H1 (cell line): ENCODE measurements at regions not wholly inside any gene's neighbourhood (a gene's known extent, or its start where the extent isn't known, plus 50 kb on each side); places are given as distances from the start of the nearest gene placed in this dataset.

Source experiments
- CTCF ChIA-PET: fragments of 300-600 bp; sonication (Branson Sonifier 250); formaldehyde crosslinking; loops from one replicate; lab custom pipeline; 2021; ENCODE audit not compliant: partially characterized antibody; lab: Charles Lee
- POLR2A ChIA-PET: fragments of 300-600 bp; sonication (Branson Sonifier 250); formaldehyde crosslinking; loops from one replicate; lab custom pipeline; 2021; ENCODE audit warnings: inconsistent platforms; ENCODE audit not compliant: partially characterized antibody; lab: Charles Lee
- DNase-seq, 2 experiments: peaks; one replicate each; pipeline versions ENCODE4 v3.0.0 to v3.0.0-alpha.2; 2010 to 2022; ENCODE audit warnings: low spot score in 2 of 2, low read depth in 1 of 2, mixed read lengths in 1 of 2
- FAIRE-seq: peaks from 2 replicates; lab custom pipeline; 2011; peaks lifted over from hg19 to GRCh38; lab: Jason Lieb, UNC
- H2AFZ ChIP-seq: 2 replicates; pipeline ENCODE4 v1.8.1; 2012; ENCODE audit warnings: low read length, inconsistent platforms
- H2AK5ac ChIP-seq: 2 replicates; pipeline ENCODE4 v1.6.1; 2013; ENCODE audit warnings: low read depth, low read length
- H2BK120ac ChIP-seq: replicated peaks from 2 replicates; pipeline ENCODE3; 2013; ENCODE audit warnings: low read depth, low read length, inconsistent platforms
- H2BK12ac ChIP-seq: 2 replicates; pipeline ENCODE4 v1.6.1; 2013; ENCODE audit warnings: low read depth, low read length
- H2BK15ac ChIP-seq: 2 replicates; pipeline ENCODE4 v1.6.1; 2013; ENCODE audit warnings: low read length
- H2BK20ac ChIP-seq: 2 replicates; pipeline ENCODE4 v1.6.1; 2013; ENCODE audit warnings: low read length
- H2BK5ac ChIP-seq: 2 replicates; pipeline ENCODE4 v1.6.1; 2013; ENCODE audit warnings: low read depth, low read length
- H3K14ac ChIP-seq: 2 replicates; pipeline ENCODE4 v1.6.1; 2013; ENCODE audit warnings: inconsistent platforms; ENCODE audit not compliant: insufficient read length
- H3K18ac ChIP-seq: 2 replicates; pipeline ENCODE4 v1.6.1; 2013; ENCODE audit warnings: low read length; ENCODE audit errors: extremely low read depth
- H3K23ac ChIP-seq: 2 replicates; pipeline ENCODE4 v1.6.1; 2013; ENCODE audit warnings: inconsistent platforms; ENCODE audit not compliant: insufficient read length
- H3K23me2 ChIP-seq: 2 replicates; pipeline ENCODE4 v1.6.1; 2013; ENCODE audit warnings: low read depth, low read length
- H3K27ac ChIP-seq: 2 replicates; pipeline ENCODE4 v1.6.1; 2011; ENCODE audit warnings: low read depth, low read length, inconsistent platforms
- H3K27me3 ChIP-seq, 4 experiments: replicated peaks in 1 of 4; 1 replicate in 1 of 4; 2 replicates in 3 of 4; pipeline versions ENCODE4 v1.6.1 to v1.8.1; 2011 to 2013; ENCODE audit warnings: low read length in 3 of 4, mild to moderate bottlenecking in 3 of 4, inconsistent platforms in 2 of 4, mixed read lengths in 2 of 4, moderate library complexity in 1 of 4; ENCODE audit not compliant: control insufficient read depth in 3 of 4, insufficient read depth in 3 of 4; ENCODE audit errors: extremely low read depth in 1 of 4
- H3K36me3 ChIP-seq, 4 experiments: 2 replicates each; pipeline versions ENCODE4 v1.6.1 to v1.8.1; 2011 to 2013; ENCODE audit warnings: mild to moderate bottlenecking in 4 of 4, low read length in 3 of 4, moderate library complexity in 2 of 4, control low read depth in 1 of 4, inconsistent platforms in 1 of 4; ENCODE audit not compliant: insufficient read depth in 4 of 4, control insufficient read depth in 2 of 4
- H3K4ac ChIP-seq: replicated peaks from 2 replicates; pipeline ENCODE3; 2013; ENCODE audit warnings: low read length, low read depth, mixed read lengths, inconsistent platforms; ENCODE audit not compliant: insufficient read length
- H3K4me1 ChIP-seq, 4 experiments: replicated peaks in 1 of 4; 1 replicate in 1 of 4; 2 replicates in 3 of 4; pipeline versions ENCODE4 v1.6.1 to v1.8.1; 2011 to 2013; ENCODE audit warnings: low read length in 3 of 4, inconsistent platforms in 2 of 4, mixed read lengths in 1 of 4; ENCODE audit not compliant: insufficient read depth in 4 of 4, control insufficient read depth in 3 of 4
- H3K4me2 ChIP-seq, 2 experiments: 2 replicates each; pipeline versions ENCODE4 v1.6.1 to v1.8.1; 2011 to 2013; ENCODE audit warnings: low read depth in 2 of 2, low read length in 2 of 2, control low read depth in 1 of 2, inconsistent platforms in 1 of 2, mild to moderate bottlenecking in 1 of 2; ENCODE audit not compliant: insufficient read depth in 1 of 2
- H3K4me3 ChIP-seq, 4 experiments: fragments of 200-600, 300-600 bp in 1 of 4; sonication (generic), shearing (Covaris generic), sonication (Bioruptor Twin) in 1 of 4; 2 replicates each; pipeline versions ENCODE4 v1.5.1 to v1.8.1; 2011 to 2016; ENCODE audit warnings: low read length in 4 of 4, low read depth in 3 of 4, control low read depth in 2 of 4, inconsistent platforms in 2 of 4, mild to moderate bottlenecking in 2 of 4, mixed read lengths in 1 of 4, moderate library complexity in 1 of 4; ENCODE audit not compliant: insufficient read depth in 2 of 4; ENCODE audit errors: extremely low read depth in 1 of 4
- H3K56ac ChIP-seq: replicated peaks from 2 replicates; pipeline ENCODE3; 2013; ENCODE audit warnings: low read depth, mild to moderate bottlenecking, mixed read lengths, low read length, inconsistent platforms; ENCODE audit not compliant: insufficient read length
- H3K79me1 ChIP-seq: 2 replicates; pipeline ENCODE4 v1.6.1; 2013; ENCODE audit warnings: low read depth, low read length, control low read depth
- H3K79me2 ChIP-seq, 2 experiments: 2 replicates each; pipeline versions ENCODE4 v1.6.1 to v1.8.1; 2012 to 2013; ENCODE audit warnings: low read length in 2 of 2, mild to moderate bottlenecking in 2 of 2, inconsistent platforms in 1 of 2; ENCODE audit not compliant: insufficient read depth in 2 of 2, control insufficient read depth in 1 of 2
- H3K9ac ChIP-seq, 4 experiments: replicated peaks in 1 of 4; 1 replicate in 1 of 4; 2 replicates in 3 of 4; pipeline versions ENCODE4 v1.6.1 to v1.8.1; 2011 to 2013; ENCODE audit warnings: low read depth in 3 of 4, low read length in 3 of 4, control low read depth in 2 of 4, mild to moderate bottlenecking in 2 of 4, moderate library complexity in 2 of 4, inconsistent platforms in 1 of 4; ENCODE audit errors: extremely low read depth in 1 of 4
- H3K9me3 ChIP-seq, 2 experiments: 2 replicates each; pipeline versions ENCODE4 v1.6.1 to v1.8.1; 2012 to 2013; ENCODE audit warnings: mild to moderate bottlenecking in 2 of 2, moderate library complexity in 2 of 2, control low read depth in 1 of 2, inconsistent platforms in 1 of 2, low read depth in 1 of 2, low read length in 1 of 2, mixed read lengths in 1 of 2; ENCODE audit not compliant: insufficient read depth in 2 of 2
- H4K20me1 ChIP-seq, 2 experiments: replicated peaks in 1 of 2; 2 replicates each; pipeline versions ENCODE3 to v1.8.1; 2011 to 2013; ENCODE audit warnings: inconsistent platforms in 2 of 2, low read length in 2 of 2, mild to moderate bottlenecking in 1 of 2; ENCODE audit not compliant: insufficient read depth in 2 of 2, control insufficient read depth in 1 of 2
- H4K5ac ChIP-seq: 2 replicates; pipeline ENCODE4 v1.6.1; 2013; ENCODE audit warnings: low read length, low read depth, mixed read lengths, inconsistent platforms; ENCODE audit not compliant: insufficient read length
- H4K8ac ChIP-seq: 2 replicates; pipeline ENCODE4 v1.8.0; 2013; ENCODE audit warnings: mild to moderate bottlenecking, moderate library complexity, low read length, inconsistent platforms; ENCODE audit not compliant: insufficient read depth; ENCODE audit errors: extremely low read depth
- H4K91ac ChIP-seq: replicated peaks from 2 replicates; pipeline ENCODE3; 2013; ENCODE audit warnings: low read length, mixed read lengths, inconsistent platforms; ENCODE audit not compliant: insufficient read length
- BRCA1 ChIP-seq: IDR thresholded peaks from 2 replicates; pipeline ENCODE4 v1.6.1; 2012; ENCODE audit warnings: low read depth, low read length, improper control_type of control experiment
- CEBPB ChIP-seq: IDR thresholded peaks from 2 replicates; pipeline ENCODE4 v1.6.1; 2012; ENCODE audit warnings: low read depth, low read length
- HDAC6 ChIP-seq: IDR thresholded peaks from one replicate; pipeline ENCODE4 v1.7.1; 2012; ENCODE audit warnings: low read depth, mild to moderate bottlenecking, inconsistent platforms, low read length, moderate library complexity
- JUND ChIP-seq: IDR thresholded peaks from 2 replicates; pipeline ENCODE4 v1.6.1; 2011; ENCODE audit warnings: mild to moderate bottlenecking, improper control_type of control experiment, low read length
- POU5F1 ChIP-seq: IDR thresholded peaks from 2 replicates; pipeline ENCODE4 v1.6.1; 2011; ENCODE audit warnings: low read depth, mild to moderate bottlenecking, low read length, moderate library complexity
- RAD21 ChIP-seq, 2 experiments: IDR thresholded peaks in 1 of 2; conservative IDR thresholded peaks in 1 of 2; 2 replicates each; pipeline ENCODE4 v1.6.1; 2011; ENCODE audit warnings: low read depth in 2 of 2, low read length in 2 of 2, improper control_type of control experiment in 1 of 2, inconsistent platforms in 1 of 2, mild to moderate bottlenecking in 1 of 2, moderate library complexity in 1 of 2
- RBBP5 ChIP-seq: IDR thresholded peaks from 2 replicates; pipeline ENCODE4 v1.7.1; 2012; ENCODE audit warnings: low read depth, mild to moderate bottlenecking, inconsistent platforms, low read length, moderate library complexity, borderline replicate concordance
- RNF2 ChIP-seq: fragments of 200-900, 300-1000 bp; sonication (generic); IDR thresholded peaks from 2 replicates; pipeline ENCODE4 v1.7.1; 2016; ENCODE audit warnings: borderline replicate concordance, low read depth, mild to moderate bottlenecking, antibody characterized with exemption, low read length; ENCODE audit not compliant: poor library complexity, severe bottlenecking; ENCODE audit errors: missing control alignments
- RXRA ChIP-seq: IDR thresholded peaks from 2 replicates; pipeline ENCODE4 v1.6.1; 2011; ENCODE audit warnings: low read depth, mild to moderate bottlenecking, low read length, moderate library complexity; ENCODE audit not compliant: insufficient read depth
- SIRT6 ChIP-seq: IDR thresholded peaks from one replicate; pipeline ENCODE4 v1.7.1; 2012; ENCODE audit warnings: low read length, inconsistent platforms
- SP1 ChIP-seq: IDR thresholded peaks from 2 replicates; pipeline ENCODE4 v1.6.1; 2011; ENCODE audit warnings: low read depth, low read length
- TCF12 ChIP-seq: IDR thresholded peaks from 2 replicates; pipeline ENCODE4 v1.6.1; 2011; ENCODE audit warnings: low read depth, mild to moderate bottlenecking, low read length
- ZNF274 ChIP-seq: IDR thresholded peaks from 2 replicates; pipeline ENCODE4 v1.7.0; 2012; ENCODE audit warnings: low read length, borderline replicate concordance; ENCODE audit errors: extremely low read depth
- WGBS, 2 experiments: shearing (Covaris generic) in 1 of 2; methylation state at CpG; one replicate each; pipeline versions ENCODE4 v1.1.6 to v1.1.7; 2013 to 2015; ENCODE audit warnings: low lambda C conversion rate in 2 of 2, mixed read lengths in 2 of 2, inconsistent platforms in 1 of 2, low coverage in 1 of 2, missing lambda C conversion rate in 1 of 2; ENCODE audit not compliant: insufficient replicate concordance in 2 of 2, insufficient coverage in 1 of 2, insufficient read length in 1 of 2; ENCODE audit errors: extremely low coverage in 1 of 2, missing lambda C conversion rate in 1 of 2; 5-methylcytosine and 5-hydroxymethylcytosine counted together
- TF ChIP-seq, protein P1 (sequence below): IDR thresholded peaks from 2 replicates; pipeline ENCODE4 v1.6.1; 2012; ENCODE audit warnings: inconsistent platforms

DNA sequence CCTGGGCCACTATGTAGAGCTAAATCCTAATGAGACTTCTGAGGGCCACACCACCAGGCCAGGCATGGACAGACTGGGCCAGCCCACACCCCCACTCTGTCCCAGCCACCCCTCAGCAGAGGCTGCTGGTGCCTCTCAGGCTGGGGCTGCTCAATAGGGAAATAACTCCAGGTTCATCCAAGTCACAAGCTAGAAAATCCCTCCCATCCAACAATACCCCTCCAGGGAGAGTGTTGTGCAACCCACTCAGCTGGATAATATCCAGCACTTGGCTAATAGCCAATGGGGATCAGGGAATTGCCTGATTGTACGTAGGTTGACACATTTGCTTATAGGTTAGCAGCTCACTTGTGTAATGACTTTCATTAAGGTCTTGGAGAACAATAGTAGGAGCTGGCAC lies 64.1 kb upstream of the WNT11 start:
- Histone ChIP-seq H3K4me1 (no peaks in the 10 kb centered on the region), H4K20me1 (no peaks in the 10 kb centered on the region), H2AFZ (no peak overlapping the region), H4K8ac (peak overlapping the region; percentile 11; the same call in 1 of the 2 replicates), H3K4me3 (no peak overlapping the region), H4K91ac (no peak overlapping the region), H3K79me1 (no peaks in the 10 kb centered on the region), H3K56ac (no peak overlapping the region), H3K23me2 (peaks cover 6% of the 10 kb centered on the region; the same call in 1 of the 2 replicates), H3K4ac (no peak overlapping the region), H2BK20ac (no peak overlapping the region), H3K4me2 (no peak overlapping the region), H3K18ac (no peak overlapping the region), H4K5ac (no peak overlapping the region), H3K27me3 (no peaks in the 10 kb centered on the region; a peak in 1 of 7 replicates), H3K79me2 (no peaks in the 10 kb centered on the region), H2BK120ac (no peak overlapping the region), H2BK5ac (no peak overlapping the region), H2BK15ac (no peak overlapping the region), H3K14ac (no peak overlapping the region), H3K9me3 (peaks cover 0 to 6% of the 10 kb centered on the region in 2 experiments; a peak in 2 of 4 replicates), H3K27ac (no peak overlapping the region), H3K36me3 (no peaks in the 10 kb centered on the region), H2BK12ac (no peak overlapping the region), H3K23ac (no peak overlapping the region), H3K9ac (no peak overlapping the region), H2AK5ac (no peak overlapping the region)
- no peak for FAIRE-seq
- 92% methylated on average over 1 of the region's 1 CpG; no CpG with 5 or more reads in 1 of the 2 experiments for WGBS, 2 experiments
- ChIA-PET POLR2A (interaction anchor here (1.4 kb wide), 2 partner anchors 31 to 36 kb away, joined by 3 to 4 read pairs; no protein-coding TSS in a partner anchor), CTCF (interaction anchor here (0.8 to 3.4 kb wide), 10 partner anchors 10 to 150 kb away, joined by 3 to 18 read pairs (median 6); no protein-coding TSS in a partner anchor)
- DNase-seq = no peak
- TF ChIP-seq CEBPB (no peak), RAD21 (IDR thresholded peaks at IDR 0.05 in 1 of 2, conservative IDR thresholded peaks at IDR 0.05 in 1 of 2; ENCODE audit: low read depth in 2 of 2, low read length in 2 of 2) (no peak), POU5F1 (no peak), HDAC6 (no peak), RXRA (no peak), BRCA1 (no peak), SP1 (no peak), SIRT6 (no peak), RNF2 (no peak), TCF12 (no peak), JUND (no peak), ZNF274 (no peak), RBBP5 (no peak)
- TF ChIP-seq, protein P1, sequence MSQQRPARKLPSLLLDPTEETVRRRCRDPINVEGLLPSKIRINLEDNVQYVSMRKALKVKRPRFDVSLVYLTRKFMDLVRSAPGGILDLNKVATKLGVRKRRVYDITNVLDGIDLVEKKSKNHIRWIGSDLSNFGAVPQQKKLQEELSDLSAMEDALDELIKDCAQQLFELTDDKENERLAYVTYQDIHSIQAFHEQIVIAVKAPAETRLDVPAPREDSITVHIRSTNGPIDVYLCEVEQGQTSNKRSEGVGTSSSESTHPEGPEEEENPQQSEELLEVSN = no peak
